Fibroblast of lung (primary cell): ENCODE measurements at regions not wholly inside any gene's neighbourhood (a gene's known extent, or its start where the extent isn't known, plus 50 kb on each side); places are given as distances from the start of the nearest gene placed in this dataset.

Source experiments
- DNase-seq, 2 donors: peaks; one replicate each; pipeline versions ENCODE4 v3.0.0 to v3.0.0-alpha.2; 2010; ENCODE audit warnings: low read depth in 2 of 2
- H2AFZ ChIP-seq: 2 replicates; pipeline ENCODE4 v1.5.1; 2012; ENCODE audit warnings: low read length, control low read depth, inconsistent platforms
- H3K27ac ChIP-seq: 2 replicates; pipeline ENCODE4 v1.5.1; 2011; ENCODE audit warnings: low read length, control low read depth; ENCODE audit not compliant: insufficient read depth
- H3K27me3 ChIP-seq: 2 replicates; pipeline ENCODE4 v1.5.1; 2011; ENCODE audit warnings: mild to moderate bottlenecking, low read length; ENCODE audit not compliant: control insufficient read depth, insufficient read depth
- H3K36me3 ChIP-seq: 2 replicates; pipeline ENCODE4 v1.5.1; 2011; ENCODE audit warnings: low read length; ENCODE audit not compliant: control insufficient read depth, insufficient read depth
- H3K4me1 ChIP-seq: 2 replicates; pipeline ENCODE4 v1.5.1; 2011; ENCODE audit warnings: low read length; ENCODE audit not compliant: control insufficient read depth, insufficient read depth; ENCODE audit errors: extremely low read depth
- H3K4me2 ChIP-seq: 2 replicates; pipeline ENCODE4 v1.5.1; 2011; ENCODE audit warnings: low read length, control low read depth; ENCODE audit not compliant: insufficient read depth; ENCODE audit errors: extremely low read depth
- H3K4me3 ChIP-seq, 4 experiments: fragments of 200-600 bp in 1 of 4; sonication (generic) in 1 of 4; replicated peaks in 1 of 4; 2 replicates each; pipeline ENCODE4 v1.5.1; 2011 to 2016; ENCODE audit warnings: low read length in 4 of 4, low read depth in 3 of 4, mild to moderate bottlenecking in 3 of 4, control low read depth in 2 of 4, inconsistent platforms in 1 of 4, mixed read lengths in 1 of 4; ENCODE audit not compliant: insufficient read depth in 1 of 4; ENCODE audit errors: control extremely low read depth in 1 of 4
- H3K79me2 ChIP-seq: 2 replicates; pipeline ENCODE4 v1.5.1; 2012; ENCODE audit warnings: mild to moderate bottlenecking, low read length, inconsistent platforms; ENCODE audit not compliant: control insufficient read depth, insufficient read depth
- H3K9ac ChIP-seq: 2 replicates; pipeline ENCODE4 v1.5.1; 2011; ENCODE audit warnings: mild to moderate bottlenecking, low read length, control low read depth; ENCODE audit not compliant: insufficient read depth
- H3K9me3 ChIP-seq: 2 replicates; pipeline ENCODE4 v1.5.1; 2012; ENCODE audit warnings: low read depth, low read length; ENCODE audit not compliant: control insufficient read depth, insufficient read depth
- H4K20me1 ChIP-seq: 2 replicates; pipeline ENCODE4 v1.5.1; 2011; ENCODE audit warnings: low read length; ENCODE audit not compliant: control insufficient read depth, insufficient read depth; ENCODE audit errors: extremely low read depth
- EZH2 ChIP-seq: IDR thresholded peaks from 2 replicates; pipeline ENCODE4 v1.5.1; 2012; ENCODE audit warnings: low read length, control low read depth, mild to moderate bottlenecking; ENCODE audit errors: missing control alignments
- TF ChIP-seq, protein P1 (sequence below), 2 donors: IDR thresholded peaks in 1 of 2; conservative IDR thresholded peaks in 1 of 2; 1 replicate in 1 of 2; 2 replicates in 1 of 2; pipeline ENCODE4 v1.5.1; 2011 to 2012; ENCODE audit warnings: low read length in 2 of 2, control low read depth in 1 of 2, inconsistent platforms in 1 of 2, low read depth in 1 of 2, mild to moderate bottlenecking in 1 of 2

DNA sequence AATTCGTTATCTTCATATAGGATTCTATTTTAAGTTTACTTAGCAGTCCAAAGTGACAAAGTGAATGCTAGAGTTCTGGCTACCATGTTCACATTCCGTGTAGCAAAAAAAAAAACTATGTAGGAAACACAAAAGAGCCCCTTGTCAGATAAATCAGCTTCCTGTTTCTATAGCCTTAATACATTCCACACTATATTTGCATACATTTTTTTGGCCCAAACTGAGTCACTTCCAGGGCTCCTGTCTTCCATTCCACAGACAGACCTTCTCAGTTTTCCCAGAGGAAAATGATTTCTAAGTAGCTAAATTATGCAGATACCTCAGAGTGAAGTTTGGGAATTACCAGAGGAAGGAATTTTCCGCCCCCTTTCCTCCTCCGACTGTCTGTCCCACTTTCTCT is 841.9 kb upstream of the HS3ST1 start:
- no peak overlapping the region for H3K4me3 ChIP-seq
- DNase-seq: no peak
- H3K9me3 ChIP-seq: no peaks in the 10 kb centered on the region
- H3K9ac ChIP-seq: no peak overlapping the region
- H3K4me1 ChIP-seq: no peaks in the 10 kb centered on the region
- H3K79me2 ChIP-seq: no peaks in the 10 kb centered on the region
- TF ChIP-seq, protein P1, sequence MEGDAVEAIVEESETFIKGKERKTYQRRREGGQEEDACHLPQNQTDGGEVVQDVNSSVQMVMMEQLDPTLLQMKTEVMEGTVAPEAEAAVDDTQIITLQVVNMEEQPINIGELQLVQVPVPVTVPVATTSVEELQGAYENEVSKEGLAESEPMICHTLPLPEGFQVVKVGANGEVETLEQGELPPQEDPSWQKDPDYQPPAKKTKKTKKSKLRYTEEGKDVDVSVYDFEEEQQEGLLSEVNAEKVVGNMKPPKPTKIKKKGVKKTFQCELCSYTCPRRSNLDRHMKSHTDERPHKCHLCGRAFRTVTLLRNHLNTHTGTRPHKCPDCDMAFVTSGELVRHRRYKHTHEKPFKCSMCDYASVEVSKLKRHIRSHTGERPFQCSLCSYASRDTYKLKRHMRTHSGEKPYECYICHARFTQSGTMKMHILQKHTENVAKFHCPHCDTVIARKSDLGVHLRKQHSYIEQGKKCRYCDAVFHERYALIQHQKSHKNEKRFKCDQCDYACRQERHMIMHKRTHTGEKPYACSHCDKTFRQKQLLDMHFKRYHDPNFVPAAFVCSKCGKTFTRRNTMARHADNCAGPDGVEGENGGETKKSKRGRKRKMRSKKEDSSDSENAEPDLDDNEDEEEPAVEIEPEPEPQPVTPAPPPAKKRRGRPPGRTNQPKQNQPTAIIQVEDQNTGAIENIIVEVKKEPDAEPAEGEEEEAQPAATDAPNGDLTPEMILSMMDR (conservative IDR thresholded peaks at IDR 0.05 in 1 of 2, IDR thresholded peaks at IDR 0.05 in 1 of 2; ENCODE audit: low read depth in 1 of 2, low read length in 2 of 2): no peak
- no peaks in the 10 kb centered on the region for H3K36me3 ChIP-seq
- H3K27me3 ChIP-seq: no peaks in the 10 kb centered on the region
- H2AFZ ChIP-seq: no peak overlapping the region
- no peak overlapping the region for H3K27ac ChIP-seq
- no peak overlapping the region for H3K4me2 ChIP-seq
- H4K20me1 ChIP-seq: no peaks in the 10 kb centered on the region

DNA sequence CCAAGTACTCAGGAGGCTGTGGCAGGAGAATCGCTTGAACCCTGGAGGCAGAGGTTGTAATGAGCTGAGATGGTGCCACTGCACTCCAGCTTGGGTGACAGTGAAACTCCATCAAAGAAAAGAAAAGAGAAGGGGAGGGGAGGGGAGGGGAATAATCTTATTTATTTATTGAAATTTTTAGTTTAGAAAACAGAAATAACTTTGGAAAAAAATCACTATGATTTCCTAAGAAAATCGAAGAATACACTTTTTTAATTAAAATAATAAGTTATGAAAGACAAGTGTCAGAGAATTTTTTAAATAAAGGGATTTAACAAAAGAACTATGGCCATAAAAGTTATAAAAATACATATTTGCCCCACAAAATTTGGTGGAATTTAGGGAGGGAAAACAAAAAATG is 836.9 kb upstream of the HS3ST1 start:
- Histone ChIP-seq H3K36me3 (no peaks in the 10 kb centered on the region), H3K27me3 (no peaks in the 10 kb centered on the region), H3K4me1 (no peaks in the 10 kb centered on the region), H3K4me3 (no peak overlapping the region), H3K79me2 (no peaks in the 10 kb centered on the region), H3K27ac (no peak overlapping the region), H4K20me1 (no peaks in the 10 kb centered on the region), H2AFZ (no peak overlapping the region), H3K9ac (no peak overlapping the region), H3K9me3 (no peaks in the 10 kb centered on the region), H3K4me2 (no peak overlapping the region)
- no peak for TF ChIP-seq EZH2
- no peak for DNase-seq

DNA sequence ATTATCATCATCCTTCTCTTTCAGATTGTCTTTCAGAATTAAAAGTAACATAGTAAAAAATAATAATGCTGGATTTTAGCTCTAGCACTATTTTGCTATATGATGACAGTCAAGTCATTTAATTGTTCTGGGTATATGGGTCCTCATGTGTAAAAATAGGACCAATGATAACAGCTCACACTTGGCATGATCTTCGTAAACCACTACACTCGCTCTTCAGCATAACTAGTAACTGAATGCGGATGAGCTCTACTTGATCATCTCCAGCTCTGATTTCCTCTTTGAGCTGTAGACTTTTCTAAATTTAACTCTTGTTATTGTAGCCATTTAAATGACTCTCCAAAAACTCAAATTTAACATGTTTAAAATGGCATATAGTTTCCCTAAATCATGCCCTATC is 831.8 kb upstream of the HS3ST1 start:
- H3K79me2 ChIP-seq: no peaks in the 10 kb centered on the region
- H3K9ac ChIP-seq: no peak overlapping the region
- H3K4me1 ChIP-seq: no peaks in the 10 kb centered on the region
- no peak overlapping the region for H2AFZ ChIP-seq
- H3K27me3 ChIP-seq: no peaks in the 10 kb centered on the region
- no peak for DNase-seq
- no peak overlapping the region for H3K27ac ChIP-seq
- TF ChIP-seq, protein P1 (conservative IDR thresholded peaks at IDR 0.05 in 1 of 2, IDR thresholded peaks at IDR 0.05 in 1 of 2; ENCODE audit: low read depth in 1 of 2, low read length in 2 of 2): no peak
- no peak for TF ChIP-seq EZH2
- no peaks in the 10 kb centered on the region for H3K9me3 ChIP-seq
- H3K4me2 ChIP-seq: no peak overlapping the region
- no peaks in the 10 kb centered on the region for H3K36me3 ChIP-seq
- no peak overlapping the region for H3K4me3 ChIP-seq
- no peaks in the 10 kb centered on the region for H4K20me1 ChIP-seq

DNA sequence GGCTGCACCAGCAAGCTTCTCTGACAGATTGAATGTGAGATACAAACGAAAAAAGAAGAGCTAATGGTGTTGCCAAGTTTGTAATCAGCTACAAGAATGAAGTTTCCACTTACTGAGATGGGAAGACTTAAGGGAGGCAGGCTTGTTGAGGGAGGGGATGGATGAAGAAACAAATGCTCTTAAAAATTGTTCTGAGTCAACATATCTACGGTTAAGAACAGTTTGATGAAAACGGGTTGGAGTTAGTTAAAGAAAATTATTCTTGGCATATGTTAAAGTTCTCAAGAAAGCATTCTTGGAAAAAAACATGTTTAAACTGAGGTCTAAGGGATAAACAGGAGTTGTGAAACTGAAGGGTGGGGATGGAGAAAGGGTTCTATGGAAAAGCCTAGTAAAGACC is 816.3 kb upstream of the HS3ST1 start:
- H2AFZ ChIP-seq: no peak overlapping the region
- H4K20me1 ChIP-seq: no peaks in the 10 kb centered on the region
- H3K27me3 ChIP-seq: no peaks in the 10 kb centered on the region
- no peaks in the 10 kb centered on the region for H3K4me1 ChIP-seq
- TF ChIP-seq EZH2: no peak
- TF ChIP-seq, protein P1 (conservative IDR thresholded peaks at IDR 0.05 in 1 of 2, IDR thresholded peaks at IDR 0.05 in 1 of 2; ENCODE audit: low read depth in 1 of 2, low read length in 2 of 2): no peak
- no peaks in the 10 kb centered on the region for H3K9me3 ChIP-seq
- DNase-seq: no peak
- H3K27ac ChIP-seq: no peak overlapping the region
- no peak overlapping the region for H3K4me3 ChIP-seq
- no peak overlapping the region for H3K4me2 ChIP-seq
- no peaks in the 10 kb centered on the region for H3K79me2 ChIP-seq
- H3K9ac ChIP-seq: no peak overlapping the region
- no peaks in the 10 kb centered on the region for H3K36me3 ChIP-seq
